Sigmoid colon (tissue), 6 donors: ENCODE measurements at regions not wholly inside any gene's neighbourhood (a gene's known extent, or its start where the extent isn't known, plus 50 kb on each side); places are given as distances from the start of the nearest gene placed in this dataset.

Source experiments
- DNase-seq: peaks from one replicate; pipeline ENCODE4 v3.0.0-alpha.2; 2019
- H3K27ac ChIP-seq, 4 donors: fragments of 200-600 bp; sonication (generic); one replicate each; pipeline ENCODE4 v1.5.1; 2016 to 2019; ENCODE audit warnings: mild to moderate bottlenecking in 1 of 4
- H3K27me3 ChIP-seq, 3 donors: fragments of 200-600 bp; sonication (generic); one replicate each; pipeline ENCODE4 v1.5.1; 2019; ENCODE audit warnings: mild to moderate bottlenecking in 1 of 3
- H3K36me3 ChIP-seq, 4 donors: fragments of 200-600 bp; sonication (generic); one replicate each; pipeline ENCODE4 v1.5.1; 2016 to 2019
- H3K4me1 ChIP-seq, 4 donors: fragments of 200-600 bp; sonication (generic); one replicate each; pipeline ENCODE4 v1.5.1; 2017 to 2019
- H3K4me3 ChIP-seq, 4 donors: fragments of 200-600 bp; sonication (generic); one replicate each; pipeline ENCODE4 v1.5.1; 2017 to 2019; ENCODE audit warnings: mild to moderate bottlenecking in 2 of 4, moderate library complexity in 1 of 4
- H3K9me3 ChIP-seq, 4 donors: fragments of 200-600 bp in 3 of 4; sonication (generic) in 3 of 4; one replicate each; pipeline versions ENCODE4 v1.5.1 to v1.6.1; 2013 to 2019
- CTCF ChIP-seq, 4 experiments: fragments of 450-650 bp in 3 of 4; fragments of 200-600 bp in 1 of 4; IDR thresholded peaks; one replicate each; pipeline ENCODE4 v1.5.1; 2016 to 2019; ENCODE audit warnings: antibody characterized with exemption in 4 of 4, mild to moderate bottlenecking in 3 of 4, moderate library complexity in 2 of 4
- EP300 ChIP-seq, 4 donors: sonication (generic); formaldehyde crosslinking; IDR thresholded peaks; one replicate each; pipeline ENCODE4 v1.6.1; 2017; ENCODE audit warnings: antibody characterized with exemption in 4 of 4
- POLR2A ChIP-seq, 2 donors: fragments of 450-650 bp; IDR thresholded peaks; one replicate each; pipeline ENCODE4 v1.6.1; 2016; ENCODE audit warnings: antibody characterized with exemption in 2 of 2, mild to moderate bottlenecking in 2 of 2, moderate library complexity in 2 of 2
- POLR2AphosphoS5 ChIP-seq, 4 donors: sonication (generic); formaldehyde crosslinking; IDR thresholded peaks; one replicate each; pipeline ENCODE4 v1.6.1; 2017; ENCODE audit warnings: antibody characterized with exemption in 4 of 4
- WGBS, 2 donors: extraction: QIAGEN DNeasy Blood & Tissue Kit; methylation state at CpG; one replicate each; pipeline ENCODE4 v1.1.7; 2013; 5-methylcytosine and 5-hydroxymethylcytosine counted together
- intact Hi-C: fragments of 100-400 bp; cut with DNase I; formaldehyde crosslinking; loops from one replicate; pipeline ENCODE4 v1.15.1; 2023
- donor health status: healthy with polysubstance abuse.
- donor health status: healthy.

GRCh38 chr4:111108153-111108552 is 485.3 kb upstream of the PITX2 start:
- WGBS, 2 donors: 65 to 79% methylated on average over 1 of the region's 1 CpG
- no peak overlapping the region for H3K27ac ChIP-seq
- H3K36me3 ChIP-seq: no peaks in the 10 kb centered on the region
- intact Hi-C loops: no loop called here
- H3K27me3 ChIP-seq: no peaks in the 10 kb centered on the region
- no peak for DNase-seq
- H3K4me1 ChIP-seq: no peaks in the 10 kb centered on the region
- H3K4me3 ChIP-seq: no peak overlapping the region
- no peaks in the 10 kb centered on the region for H3K9me3 ChIP-seq
- TF ChIP-seq CTCF (IDR thresholded peaks at IDR 0.05) (no peak), POLR2AphosphoS5 (IDR thresholded peaks at IDR 0.05) (no peak), POLR2A (IDR thresholded peaks at IDR 0.05) (no peak), EP300 (IDR thresholded peaks at IDR 0.05) (no peak)

GRCh38 chr4:111113591-111113990 is 490.7 kb upstream of the PITX2 start:
- Histone ChIP-seq H3K9me3 (no peaks in the 10 kb centered on the region), H3K27ac (no peak overlapping the region), H3K4me3 (no peak overlapping the region), H3K27me3 (no peaks in the 10 kb centered on the region), H3K36me3 (no peaks in the 10 kb centered on the region), H3K4me1 (no peaks in the 10 kb centered on the region)
- DNase-seq: no peak
- intact Hi-C loops: no loop called here
- WGBS, 2 donors: 88 to 90% methylated on average over 3 of the region's 3 CpGs
- TF ChIP-seq POLR2AphosphoS5 (IDR thresholded peaks at IDR 0.05): no peak
- TF ChIP-seq POLR2A (IDR thresholded peaks at IDR 0.05): no peak
- TF ChIP-seq EP300 (IDR thresholded peaks at IDR 0.05): no peak
- TF ChIP-seq CTCF (IDR thresholded peaks at IDR 0.05): no peak

- DNase-seq: no peak
- intact Hi-C loops: no loop called here
- Histone ChIP-seq H3K27me3 (no peaks in the 10 kb centered on the region), H3K4me3 (no peak overlapping the region), H3K27ac (no peak overlapping the region), H3K36me3 (no peaks in the 10 kb centered on the region), H3K9me3 (no peaks in the 10 kb centered on the region), H3K4me1 (no peaks in the 10 kb centered on the region)
- TF ChIP-seq CTCF (IDR thresholded peaks at IDR 0.05) (no peak), POLR2AphosphoS5 (IDR thresholded peaks at IDR 0.05) (no peak), POLR2A (IDR thresholded peaks at IDR 0.05) (no peak), EP300 (IDR thresholded peaks at IDR 0.05) (no peak)
- 77 to 82% methylated on average over 4 of the region's 4 CpGs for WGBS, 2 donors
These were observed 493.0 kb upstream of the PITX2 start for GRCh38 chr4:111115881-111116280.

GRCh38 chr4:111120191-111120590 is 497.3 kb upstream of the PITX2 start:
- intact Hi-C loops: no loop called here
- no peak overlapping the region for H3K27ac ChIP-seq
- no peak for DNase-seq
- no peaks in the 10 kb centered on the region for H3K9me3 ChIP-seq
- no peak for TF ChIP-seq EP300 (IDR thresholded peaks at IDR 0.05)
- TF ChIP-seq POLR2AphosphoS5 (IDR thresholded peaks at IDR 0.05): no peak
- no peak for TF ChIP-seq POLR2A (IDR thresholded peaks at IDR 0.05)
- no peak for TF ChIP-seq CTCF (IDR thresholded peaks at IDR 0.05)
- H3K36me3 ChIP-seq: no peaks in the 10 kb centered on the region
- H3K4me1 ChIP-seq: no peaks in the 10 kb centered on the region
- no peaks in the 10 kb centered on the region for H3K27me3 ChIP-seq
- H3K4me3 ChIP-seq: no peak overlapping the region

GRCh38 chr4:111126340-111126739 is 503.5 kb upstream of the PITX2 start:
- Histone ChIP-seq H3K27me3 (no peaks in the 10 kb centered on the region), H3K27ac (no peak overlapping the region), H3K9me3 (no peaks in the 10 kb centered on the region), H3K4me3 (no peak overlapping the region), H3K4me1 (no peaks in the 10 kb centered on the region), H3K36me3 (no peaks in the 10 kb centered on the region)
- WGBS, 2 donors: 90 to 94% methylated on average over 2 of the region's 2 CpGs
- no peak for DNase-seq
- intact Hi-C loops: no loop called here
- TF ChIP-seq CTCF (IDR thresholded peaks at IDR 0.05) (no peak), EP300 (IDR thresholded peaks at IDR 0.05) (no peak), POLR2AphosphoS5 (IDR thresholded peaks at IDR 0.05) (no peak), POLR2A (IDR thresholded peaks at IDR 0.05) (no peak)
